Nucleus accumbens (tissue), 56 donors: ENCODE measurements at regions not wholly inside any gene's neighbourhood (a gene's known extent, or its start where the extent isn't known, plus 50 kb on each side); places are given as distances from the start of the nearest gene placed in this dataset.
"Not testable (repeated sequence)": the region's sequence is repeated elsewhere in the genome, so short reads cannot be mapped to it uniquely, and the experiment has no call there.

Source experiments
- DNase-seq, 56 donors: peaks; one replicate each; lab custom pipeline; 2025; lab: John Stamatoyannopoulos, UW

DNA sequence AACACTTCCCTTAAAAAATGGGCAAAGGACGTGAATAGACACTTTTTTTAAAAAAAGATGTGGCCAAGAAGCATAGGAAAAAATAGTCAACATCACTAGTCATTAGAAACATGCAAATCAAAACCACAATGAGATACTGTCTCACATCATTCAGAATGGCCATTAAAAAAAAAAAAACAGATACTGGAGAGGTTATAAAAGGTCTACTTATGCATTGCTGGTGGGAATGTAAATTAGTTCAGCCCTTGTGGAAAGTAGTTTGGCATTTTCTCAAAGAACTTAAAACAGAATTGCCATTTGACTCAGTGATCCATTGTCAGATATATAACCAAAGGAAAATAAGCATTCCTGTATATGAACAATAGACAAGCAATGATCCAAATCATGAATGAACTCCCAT lies 352.8 kb upstream of the EPHA5 start:
- no peak for DNase-seq

- DNase-seq = no peak
Observed at GRCh38 chr4:66017671-66018070, 347.4 kb upstream of the EPHA5 start.

DNA sequence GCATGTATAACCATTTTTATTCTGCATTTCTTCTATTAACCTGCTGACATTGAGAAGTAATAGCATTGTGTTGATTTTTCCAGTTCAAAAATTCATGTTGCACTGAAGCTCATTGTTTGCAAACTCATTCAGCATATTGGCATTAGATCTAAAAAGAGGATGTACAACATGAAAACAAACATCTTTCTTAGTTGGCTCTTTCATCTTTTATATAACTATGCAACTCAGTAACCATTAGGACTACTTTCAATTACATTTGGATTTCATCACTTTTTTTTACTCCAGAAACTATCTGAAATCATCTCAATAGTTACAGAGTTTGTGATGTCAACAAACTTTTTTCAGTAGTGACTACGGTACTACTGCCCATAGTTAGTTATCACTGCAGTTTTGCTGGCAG lies 346.0 kb upstream of the EPHA5 start:
- no peak for DNase-seq

- no peak for DNase-seq
Observed at GRCh38 chr4:66014146-66014765, 344.0 kb upstream of the EPHA5 start.

DNA sequence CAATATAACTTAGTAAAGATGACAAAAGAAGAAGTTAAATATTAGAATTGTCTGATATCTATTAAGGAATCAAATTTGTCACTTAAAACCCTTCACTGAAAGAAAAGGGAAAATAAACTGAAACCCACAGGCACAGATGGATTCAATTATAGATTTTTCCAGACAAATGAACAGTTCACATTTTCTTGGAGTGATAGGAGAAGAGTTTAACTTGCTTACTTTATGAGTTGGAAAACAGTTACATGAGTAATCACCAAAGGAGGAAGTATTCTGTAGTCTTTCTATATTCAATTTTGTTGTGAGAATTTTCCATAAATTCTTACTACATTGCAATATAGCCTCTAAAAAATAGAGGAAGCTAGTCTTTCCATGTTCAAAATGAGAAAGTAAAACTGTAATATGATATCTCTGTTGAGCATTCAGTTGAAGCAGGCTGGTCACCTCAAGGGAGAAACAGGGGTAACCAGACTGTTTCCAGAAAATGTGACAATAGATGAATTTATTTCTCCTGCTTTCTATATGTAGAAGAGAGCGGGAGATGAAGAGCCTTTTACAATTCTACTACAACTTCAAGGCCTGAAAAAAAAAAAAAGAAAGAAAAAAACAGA lies 330.3 kb upstream of the EPHA5 start:
- no peak for DNase-seq

- DNase-seq = no peak
Observed at GRCh38 chr4:65999518-65999871, 329.2 kb upstream of the EPHA5 start.

DNA sequence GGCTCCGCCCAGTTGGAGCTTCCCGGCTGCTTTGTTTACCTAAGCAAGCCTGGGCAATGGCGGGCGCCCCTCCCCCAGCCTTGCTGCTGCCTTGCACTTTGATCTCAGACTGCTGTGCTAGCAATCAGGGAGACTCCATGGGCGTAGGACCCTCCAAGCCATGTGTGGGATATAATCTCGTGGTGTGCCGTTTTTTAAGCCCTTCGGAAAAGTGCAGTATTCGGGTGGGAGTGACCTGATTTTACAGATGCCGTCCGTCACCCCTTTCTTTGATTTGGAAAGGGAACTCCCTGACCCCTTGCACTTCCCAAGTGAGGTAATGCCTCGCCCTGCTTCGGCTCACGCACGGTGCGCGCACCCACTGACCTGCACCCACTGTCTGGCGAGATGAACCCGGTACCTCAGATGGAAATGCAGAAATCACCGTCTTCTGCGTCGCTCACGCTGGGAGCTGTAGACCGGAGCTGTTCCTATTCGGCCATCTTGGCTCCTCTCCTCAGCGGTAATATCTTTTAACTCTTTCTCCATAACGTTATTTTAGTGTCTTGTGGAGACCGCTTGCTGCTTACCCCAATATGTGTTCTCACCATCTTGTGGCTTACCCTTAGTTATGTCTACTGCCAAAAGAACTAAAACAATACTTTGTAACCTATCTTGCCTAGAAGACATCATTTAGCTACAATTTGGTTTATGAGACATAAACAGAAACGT lies 328.7 kb upstream of the EPHA5 start:
- DNase-seq = not testable (repeated sequence)

GRCh38 chr4:65983061-65983460 lies 312.8 kb upstream of the EPHA5 start:
- DNase-seq = no peak

DNA sequence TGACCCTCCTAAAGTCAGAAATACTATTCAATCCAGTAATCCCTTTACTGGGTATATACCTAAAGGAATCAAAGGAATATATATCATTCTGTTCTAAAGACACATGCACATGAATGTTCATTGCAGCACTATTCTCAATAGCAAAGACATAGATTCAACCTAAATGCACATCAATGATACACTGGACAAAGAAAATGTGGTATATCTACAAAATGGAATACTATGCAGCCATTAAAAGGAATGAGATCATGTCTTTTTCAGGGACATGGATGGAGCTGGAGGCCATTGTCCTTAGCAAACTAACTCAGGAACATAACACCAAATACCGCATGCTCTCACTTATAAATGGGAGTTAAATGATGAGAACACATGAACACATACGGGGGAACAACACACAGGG lies 306.0 kb upstream of the EPHA5 start:
- DNase-seq = no peak

DNA sequence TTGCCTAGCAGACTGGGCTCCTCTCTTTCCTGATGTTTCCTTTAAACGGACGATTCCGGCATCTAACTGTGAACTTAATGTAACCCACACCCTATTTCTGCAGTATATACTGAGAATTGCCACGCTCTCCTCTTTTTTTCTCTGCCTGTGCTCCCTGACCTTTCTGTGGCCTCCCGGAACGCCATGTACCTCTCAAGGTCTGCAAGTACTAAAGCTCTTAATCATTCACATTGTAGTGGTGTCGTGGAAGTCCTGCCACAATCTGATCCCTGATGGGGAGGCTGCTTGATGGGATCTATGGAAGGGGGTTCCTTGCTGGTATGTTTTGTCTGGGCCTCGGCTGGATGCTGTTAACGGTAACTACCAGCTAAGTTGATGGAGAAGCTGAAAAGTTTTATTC lies 302.9 kb upstream of the EPHA5 start:
- DNase-seq = no peak

DNA sequence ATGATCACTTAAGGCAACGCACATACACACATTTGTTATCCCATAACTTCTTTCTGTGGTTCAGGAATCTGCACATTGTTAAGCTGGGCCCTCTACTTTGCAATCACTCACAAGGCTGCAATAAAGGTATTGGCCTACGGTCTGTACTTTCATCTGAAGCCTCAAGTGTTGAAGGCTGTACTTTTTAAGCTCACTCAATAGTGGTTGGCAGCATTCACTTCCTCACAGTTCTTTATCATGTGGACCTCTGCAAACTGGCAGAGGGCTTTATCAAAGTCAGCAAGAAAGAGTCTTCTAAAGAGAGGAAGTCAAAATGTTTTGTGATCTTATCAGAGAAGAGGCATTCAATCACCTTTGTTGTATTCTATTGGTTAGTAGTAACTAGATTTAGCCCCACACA lies 301.4 kb upstream of the EPHA5 start:
- no peak for DNase-seq

DNA sequence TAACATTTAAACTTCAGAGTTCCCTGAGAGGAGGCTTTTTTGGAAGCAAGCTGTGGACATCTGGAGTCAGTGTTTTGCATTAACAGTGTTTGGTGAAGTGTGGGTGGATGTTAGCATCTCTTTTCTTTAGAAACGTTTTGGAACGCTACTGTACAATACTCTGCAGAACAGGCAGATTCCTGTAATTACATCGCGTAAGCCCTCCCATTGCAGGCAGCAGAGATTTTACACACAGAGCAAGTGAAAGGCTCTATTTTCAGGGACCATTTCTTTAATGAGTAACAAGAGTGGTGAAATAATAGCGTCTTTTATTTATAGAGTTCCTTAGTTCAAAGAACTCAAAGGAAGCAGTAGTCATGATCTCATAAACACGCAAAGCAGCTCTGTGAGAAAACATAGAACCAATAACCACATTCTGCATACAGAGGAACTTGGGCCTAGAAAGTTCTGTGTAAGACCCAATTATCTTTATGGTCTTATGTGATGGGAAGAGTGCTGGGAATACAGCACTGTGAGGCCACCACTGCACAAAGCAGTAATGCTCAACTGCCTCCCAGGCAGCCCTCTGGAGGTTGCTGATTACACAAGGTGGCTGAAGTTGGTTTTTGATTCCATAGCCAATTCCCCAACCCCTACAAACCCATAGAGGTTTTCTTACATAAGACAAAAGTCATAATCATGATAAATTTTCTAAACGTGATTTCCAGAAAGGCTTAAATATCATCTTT lies 298.7 kb upstream of the EPHA5 start:
- DNase-seq = peak in 1 of 56 donors; percentile 2

DNA sequence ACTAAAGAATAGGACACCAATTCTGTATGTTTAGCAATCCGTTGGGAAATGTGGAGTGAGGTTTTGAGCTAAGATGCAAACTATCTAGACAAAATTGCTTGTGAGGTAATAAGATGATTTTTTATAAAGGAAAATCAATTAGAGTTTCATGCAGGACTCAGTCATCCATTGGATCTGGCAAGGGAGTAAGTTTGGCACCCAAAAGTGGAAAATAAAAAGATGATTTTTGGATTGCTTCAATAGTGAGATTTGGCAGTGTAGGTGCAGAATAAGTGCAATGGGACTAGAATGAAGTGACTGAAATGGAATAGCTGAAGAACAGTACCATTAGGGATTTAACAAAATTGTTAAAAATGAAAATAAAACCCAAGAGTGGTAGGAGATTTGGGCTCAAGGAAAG lies 290.5 kb upstream of the EPHA5 start:
- DNase-seq = no peak

DNA sequence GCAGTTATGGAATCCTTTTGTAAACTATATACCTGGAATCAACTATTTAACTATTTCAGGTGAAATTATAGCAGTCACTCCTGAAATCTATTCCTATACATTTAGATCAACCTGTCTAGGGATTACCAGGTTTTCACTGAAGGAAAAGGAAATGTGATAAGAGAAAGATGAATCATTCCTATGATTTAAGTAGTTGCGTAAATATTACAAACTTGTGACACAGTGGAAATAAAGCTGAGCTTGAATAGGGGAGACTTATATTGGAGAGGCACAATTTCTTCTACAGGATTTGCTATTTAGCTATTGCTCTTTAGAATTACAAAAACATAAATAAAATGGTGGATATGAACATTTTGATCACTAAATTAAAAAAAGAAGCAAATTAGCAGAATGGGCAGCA lies 284.1 kb upstream of the EPHA5 start:
- DNase-seq = no peak

- DNase-seq = no peak
Observed at GRCh38 chr4:65951177-65951576, 280.9 kb upstream of the EPHA5 start.

DNA sequence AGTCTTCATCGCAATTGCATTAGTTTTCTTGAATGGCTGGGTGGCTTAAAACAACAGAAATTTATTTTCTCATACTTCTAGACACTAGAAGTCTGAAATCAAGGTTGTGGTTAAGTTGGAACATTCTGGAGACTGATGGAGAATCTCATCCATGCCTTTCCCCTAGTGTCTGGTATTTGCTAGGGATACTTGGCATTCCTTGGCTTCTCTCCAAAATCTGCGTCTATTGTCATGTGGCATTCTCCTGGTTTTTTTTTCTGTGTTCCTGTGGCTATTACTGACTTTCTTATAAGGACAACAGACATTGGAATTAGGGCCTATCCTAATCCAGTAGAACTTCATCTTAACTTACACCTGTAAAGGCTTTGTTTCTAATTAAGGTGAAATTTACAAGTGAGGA lies 272.8 kb upstream of the EPHA5 start:
- no peak for DNase-seq

DNA sequence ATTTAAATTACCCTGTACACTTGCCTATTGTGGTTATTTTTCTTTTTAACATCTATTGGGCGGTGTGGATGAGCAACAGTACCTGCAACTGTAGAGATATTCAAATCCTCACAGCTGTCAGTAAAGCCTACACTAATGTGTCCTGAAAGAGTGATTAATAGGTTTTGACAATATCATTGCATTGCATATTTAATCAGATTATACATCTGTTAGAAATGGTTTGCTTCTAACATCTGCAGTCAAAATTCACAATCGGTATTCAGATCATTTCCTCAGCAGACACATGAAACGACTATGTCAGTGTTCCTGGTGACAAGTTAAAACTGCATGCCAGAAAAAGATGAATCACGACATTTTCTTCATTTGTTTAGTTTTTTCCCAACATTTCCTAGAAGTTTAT lies 254.6 kb upstream of the EPHA5 start:
- no peak for DNase-seq

DNA sequence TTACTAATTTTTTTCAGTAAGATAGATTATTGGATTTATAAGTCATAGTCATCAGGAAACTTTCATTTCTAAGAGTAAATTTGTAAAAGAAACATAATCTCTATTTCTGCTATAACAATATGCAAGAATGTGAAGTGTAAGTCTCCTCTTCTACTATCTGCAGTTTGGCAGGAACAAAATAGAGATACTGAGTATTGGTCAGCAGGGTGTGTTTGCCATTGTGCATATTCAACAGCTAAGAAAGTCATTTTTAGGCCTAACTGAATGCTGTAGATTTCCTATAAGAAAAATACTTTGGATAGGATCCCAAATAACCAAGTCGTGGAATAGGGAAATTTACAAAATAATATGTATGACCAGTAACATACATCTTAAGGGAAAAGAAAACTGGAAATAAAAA lies 253.3 kb upstream of the EPHA5 start:
- DNase-seq = no peak

- no peak for DNase-seq
Observed at GRCh38 chr4:65921180-65921579, 250.9 kb upstream of the EPHA5 start.

DNA sequence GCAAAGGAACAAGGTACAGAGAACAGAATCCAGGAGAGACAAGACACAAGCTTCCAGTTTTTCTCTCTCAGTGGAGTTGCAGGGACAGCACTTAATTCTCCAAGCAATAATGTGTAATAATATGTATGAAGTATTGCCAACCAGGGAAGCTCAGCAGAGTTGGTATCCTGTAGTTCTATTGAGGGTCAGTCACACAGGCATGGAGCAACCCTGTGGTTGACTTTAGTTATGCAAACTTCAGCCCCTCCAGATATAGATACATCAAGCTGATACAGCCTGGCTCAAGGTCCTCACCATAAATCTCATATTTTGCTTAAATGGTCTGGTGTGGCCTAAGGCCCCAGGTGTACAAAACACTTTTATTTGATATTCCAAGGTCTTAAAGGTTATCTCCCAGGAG lies 248.6 kb upstream of the EPHA5 start:
- DNase-seq = no peak

GRCh38 chr4:65918212-65918611 lies 247.9 kb upstream of the EPHA5 start:
- no peak for DNase-seq

DNA sequence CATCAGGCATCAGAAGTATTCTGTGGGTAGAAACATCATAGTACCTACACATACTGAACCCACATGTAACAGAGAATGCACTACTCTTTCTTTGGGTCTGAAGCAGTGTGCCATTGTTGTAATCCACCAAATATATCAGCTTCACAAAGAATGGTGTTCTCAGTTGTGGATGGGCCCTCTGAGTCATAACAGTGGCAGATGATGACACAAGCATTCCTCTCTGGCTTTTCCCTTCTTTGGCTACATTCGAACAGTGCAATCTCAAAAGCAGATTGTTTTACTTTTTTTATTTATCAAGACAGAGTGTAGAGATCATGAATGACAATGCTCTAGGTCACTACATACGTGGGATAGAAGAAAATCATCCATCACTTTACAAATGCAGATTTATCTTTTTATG lies 247.2 kb upstream of the EPHA5 start:
- no peak for DNase-seq
